Natural killer cell (primary cell): ENCODE measurements at regions not wholly inside any gene's neighbourhood (a gene's known extent, or its start where the extent isn't known, plus 50 kb on each side); places are given as distances from the start of the nearest gene placed in this dataset.

Experiments
- ATAC-seq, 3 donors: fragments of 150-1000 bp in 2 of 3; fragments of 200-7000 bp in 1 of 3; cut with Tn5 transposase; 1 replicate in 1 of 3; 2 replicates in 2 of 3; pipeline ENCODE4 v1.10.0; 2021; ENCODE audit warnings: mild to moderate bottlenecking in 2 of 3, moderate library complexity in 2 of 3
- DNase-seq, 2 donors: peaks; one replicate each; pipeline versions ENCODE4 v3.0.0 to v3.0.0-alpha.2; 2013 to 2021; ENCODE audit warnings: mixed read lengths in 1 of 2
- H3K27ac ChIP-seq: one replicate; pipeline ENCODE4 v1.5.1; 2013; ENCODE audit warnings: mild to moderate bottlenecking, low read length
- H3K27me3 ChIP-seq: one replicate; pipeline ENCODE4 v1.6.1; 2013; ENCODE audit warnings: low read length; ENCODE audit not compliant: control insufficient read depth, insufficient read depth
- H3K36me3 ChIP-seq: one replicate; pipeline ENCODE4 v1.6.1; 2013; ENCODE audit warnings: low read length; ENCODE audit not compliant: control insufficient read depth, insufficient read depth
- H3K4me1 ChIP-seq: one replicate; pipeline ENCODE4 v1.6.1; 2013; ENCODE audit warnings: low read length; ENCODE audit not compliant: control insufficient read depth, insufficient read depth
- H3K4me3 ChIP-seq: one replicate; pipeline ENCODE4 v1.5.1; 2013; ENCODE audit warnings: low read length
- H3K9me3 ChIP-seq: one replicate; pipeline ENCODE4 v1.6.1; 2013; ENCODE audit warnings: low read length; ENCODE audit not compliant: control insufficient read depth, insufficient read depth
- H3K27ac Mint-ChIP-seq, 2 donors: one replicate each; pipeline ENCODE4 v1.8.0; 2022; ENCODE audit warnings: mild to moderate bottlenecking in 2 of 2, mixed read lengths in 2 of 2, moderate library complexity in 1 of 2
- H3K27me3 Mint-ChIP-seq, 2 donors: one replicate each; pipeline ENCODE4 v1.8.0; 2022; ENCODE audit warnings: low read depth in 2 of 2, mixed read lengths in 2 of 2
- H3K36me3 Mint-ChIP-seq: one replicate; pipeline ENCODE4 v1.8.0; 2022; ENCODE audit warnings: mixed read lengths
- H3K4me1 Mint-ChIP-seq, 2 donors: one replicate each; pipeline ENCODE4 v1.8.0; 2022; ENCODE audit warnings: mixed read lengths in 2 of 2
- H3K4me3 Mint-ChIP-seq: one replicate; pipeline ENCODE4 v1.8.0; 2022; ENCODE audit warnings: mild to moderate bottlenecking, moderate library complexity, mixed read lengths
- H3K9me3 Mint-ChIP-seq, 2 donors: one replicate each; pipeline ENCODE4 v1.8.0; 2022; ENCODE audit warnings: mixed read lengths in 2 of 2
- CTCF ChIP-seq: fragments of 200-600 bp; IDR thresholded peaks from one replicate; pipeline ENCODE4 v1.8.0; 2022; ENCODE audit warnings: antibody characterized with exemption
- WGBS: methylation state at CpG from one replicate; pipeline ENCODE4 v1.1.7; 2013; ENCODE audit warnings: missing lambda C conversion rate; ENCODE audit not compliant: insufficient coverage; 5-methylcytosine and 5-hydroxymethylcytosine counted together
- intact Hi-C: fragments of 100-400 bp; cut with micrococcal nuclease; formaldehyde crosslinking; loops from one replicate; pipeline ENCODE4 v1.14.2; 2022

DNA sequence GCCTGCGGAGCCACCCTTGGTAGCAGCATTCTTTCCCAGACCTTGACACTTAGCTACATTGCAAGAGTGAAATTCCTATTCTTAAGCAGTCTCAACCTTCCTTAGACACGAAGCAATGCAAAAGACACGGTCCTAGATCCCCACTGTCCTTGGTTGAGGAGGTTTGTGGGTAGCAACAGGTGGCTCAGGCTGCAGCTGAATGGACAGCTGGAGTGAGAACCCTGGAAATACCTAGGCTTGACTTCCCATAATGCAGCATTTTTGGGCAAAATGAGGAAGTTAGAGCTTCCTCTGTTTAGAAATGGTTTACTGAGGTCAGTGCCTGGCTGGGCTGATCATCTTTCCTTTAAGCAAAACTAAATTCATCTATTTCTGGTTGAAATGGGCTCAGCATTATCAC is 296.6 kb downstream of the RFC3 start:
- intact Hi-C loops = no loop called here
- TF ChIP-seq CTCF = no peak
- Histone ChIP-seq H3K27me3 (no peaks in the 10 kb centered on the region), H3K4me1 (no peaks in the 10 kb centered on the region), H3K4me3 (no peak overlapping the region), H3K36me3 (no peaks in the 10 kb centered on the region), H3K9me3 (no peaks in the 10 kb centered on the region), H3K27ac (no peak overlapping the region)
- DNase-seq (no peak), ATAC-seq (no peak)
- peaks cover 15 to 22% of the 10 kb centered on the region in 2 donors for H3K9me3 Mint-ChIP-seq
- no peak overlapping the region for H3K27ac Mint-ChIP-seq
- no peak overlapping the region for H3K4me3 Mint-ChIP-seq
- no peaks in the 10 kb centered on the region for H3K4me1 Mint-ChIP-seq
- H3K36me3 Mint-ChIP-seq = no peaks in the 10 kb centered on the region
- 42% methylated on average over 3 of the region's 3 CpGs for WGBS
- no peaks in the 10 kb centered on the region for H3K27me3 Mint-ChIP-seq

GRCh38 chr13:34116651-34117050 is 298.7 kb downstream of the RFC3 start:
- Mint-ChIP-seq H3K4me3 (no peak overlapping the region), H3K9me3 (peaks cover 21 to 26% of the 10 kb centered on the region in 2 donors), H3K4me1 (no peaks in the 10 kb centered on the region), H3K36me3 (no peaks in the 10 kb centered on the region), H3K27me3 (no peaks in the 10 kb centered on the region), H3K27ac (no peak overlapping the region)
- DNase-seq = no peak
- Histone ChIP-seq H3K27ac (no peak overlapping the region), H3K36me3 (no peaks in the 10 kb centered on the region), H3K4me3 (no peak overlapping the region), H3K4me1 (no peaks in the 10 kb centered on the region), H3K27me3 (no peaks in the 10 kb centered on the region), H3K9me3 (no peaks in the 10 kb centered on the region)
- no peak for ATAC-seq
- no peak for TF ChIP-seq CTCF
- intact Hi-C loops = no loop called here
- 89% methylated on average over 3 of the region's 3 CpGs for WGBS

GRCh38 chr13:34124666-34125306 is 306.8 kb downstream of the RFC3 start:
- Histone ChIP-seq H3K27ac (no peak overlapping the region), H3K9me3 (no peaks in the 10 kb centered on the region), H3K36me3 (no peaks in the 10 kb centered on the region), H3K4me1 (no peaks in the 10 kb centered on the region), H3K4me3 (no peak overlapping the region), H3K27me3 (no peaks in the 10 kb centered on the region)
- peaks cover 10% of the 10 kb centered on the region in 2 donors for H3K9me3 Mint-ChIP-seq
- 73% methylated on average over 1 of the region's 3 CpGs for WGBS
- ATAC-seq (no peak), DNase-seq (no peak)
- no peak overlapping the region for H3K4me3 Mint-ChIP-seq
- H3K27ac Mint-ChIP-seq = no peak overlapping the region
- H3K4me1 Mint-ChIP-seq = no peaks in the 10 kb centered on the region
- intact Hi-C loops = no loop called here
- H3K36me3 Mint-ChIP-seq = no peaks in the 10 kb centered on the region
- no peaks in the 10 kb centered on the region for H3K27me3 Mint-ChIP-seq
- no peak for TF ChIP-seq CTCF

DNA sequence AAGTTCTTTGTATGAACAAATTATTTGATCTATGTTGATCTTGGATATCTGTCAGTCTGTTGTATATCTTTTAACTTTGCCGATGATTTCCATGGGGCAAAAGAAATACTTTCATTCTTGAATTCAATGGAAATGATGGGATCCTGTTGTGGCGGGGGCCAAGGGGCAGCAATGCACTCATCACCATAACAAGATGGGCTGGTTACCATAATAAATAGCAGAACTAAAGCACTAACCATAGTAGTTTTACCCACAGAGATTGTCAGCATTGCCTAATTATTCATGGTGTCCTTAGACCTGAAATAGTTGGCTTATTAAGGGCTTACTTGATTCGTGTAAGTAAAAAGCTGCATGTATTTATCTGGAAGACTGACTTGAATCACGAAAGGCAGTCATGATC is 309.6 kb downstream of the RFC3 start:
- Mint-ChIP-seq H3K4me3 (no peak overlapping the region), H3K4me1 (no peaks in the 10 kb centered on the region), H3K36me3 (no peaks in the 10 kb centered on the region), H3K27ac (no peak overlapping the region), H3K9me3 (peaks cover 3% of the 10 kb centered on the region in 2 donors), H3K27me3 (no peaks in the 10 kb centered on the region)
- Histone ChIP-seq H3K27ac (no peak overlapping the region), H3K4me1 (no peaks in the 10 kb centered on the region), H3K4me3 (no peak overlapping the region), H3K27me3 (no peaks in the 10 kb centered on the region), H3K9me3 (no peaks in the 10 kb centered on the region), H3K36me3 (no peaks in the 10 kb centered on the region)
- DNase-seq = no peak
- intact Hi-C loops = no loop called here
- 92% methylated on average over 4 of the region's 4 CpGs for WGBS
- no peak for TF ChIP-seq CTCF
- no peak for ATAC-seq
